GM06990 (cell line): ENCODE measurements at regions not wholly inside any gene's neighbourhood (a gene's known extent, or its start where the extent isn't known, plus 50 kb on each side); places are given as distances from the start of the nearest gene placed in this dataset.

ENCODE experiments used
- DNase-seq: peaks from one replicate; pipeline ENCODE4 v3.0.0-alpha.2; 2011; ENCODE audit not compliant: insufficient read length; ENCODE audit errors: extremely low read depth
- H3K27me3 ChIP-seq: replicated peaks from 2 replicates; pipeline ENCODE4 v1.6.0; 2011; ENCODE audit warnings: low read length; ENCODE audit not compliant: control insufficient read depth, insufficient read depth
- H3K36me3 ChIP-seq: 2 replicates; pipeline ENCODE4 v1.5.1; 2011; ENCODE audit warnings: low read length; ENCODE audit not compliant: control insufficient read depth, insufficient read depth
- H3K4me3 ChIP-seq: replicated peaks from 2 replicates; pipeline ENCODE4 v1.5.1; 2011; ENCODE audit warnings: low read depth, mild to moderate bottlenecking, control low read depth, low read length
- CTCF ChIP-seq: IDR thresholded peaks from 2 replicates; pipeline ENCODE4 v1.5.1; 2011; ENCODE audit warnings: low read length, control low read depth, mild to moderate bottlenecking, inconsistent platforms; ENCODE audit not compliant: insufficient read depth, poor library complexity, severe bottlenecking

GRCh38 chr3:153944084-153944483, 177.1 kb upstream of the ARHGEF26 start:
- Histone ChIP-seq H3K4me3 (no peak overlapping the region), H3K27me3 (no peaks in the 10 kb centered on the region), H3K36me3 (no peaks in the 10 kb centered on the region)
- no peak for TF ChIP-seq CTCF
- no peak for DNase-seq

DNA sequence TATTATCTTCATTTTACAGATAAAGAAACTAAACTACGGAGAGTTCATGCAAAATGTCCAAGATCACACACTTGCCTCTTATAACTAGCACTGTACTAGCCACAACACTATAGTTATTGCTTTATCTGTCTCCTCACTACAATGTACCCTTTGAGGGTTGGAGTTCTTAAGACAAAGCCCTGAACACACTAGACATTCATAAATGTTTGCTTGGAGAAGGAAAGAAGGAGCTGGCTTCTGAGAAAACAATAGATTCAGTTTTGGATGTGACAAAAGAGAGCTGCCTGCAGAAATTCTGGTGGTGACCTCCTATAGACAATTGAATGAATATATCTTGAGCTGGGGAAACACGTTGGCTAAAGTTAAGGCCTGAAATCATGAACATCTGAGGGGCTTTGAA, 169.9 kb upstream of the ARHGEF26 start:
- TF ChIP-seq CTCF: no peak
- no peak for DNase-seq
- Histone ChIP-seq H3K4me3 (no peak overlapping the region), H3K36me3 (no peaks in the 10 kb centered on the region), H3K27me3 (no peaks in the 10 kb centered on the region)

DNA sequence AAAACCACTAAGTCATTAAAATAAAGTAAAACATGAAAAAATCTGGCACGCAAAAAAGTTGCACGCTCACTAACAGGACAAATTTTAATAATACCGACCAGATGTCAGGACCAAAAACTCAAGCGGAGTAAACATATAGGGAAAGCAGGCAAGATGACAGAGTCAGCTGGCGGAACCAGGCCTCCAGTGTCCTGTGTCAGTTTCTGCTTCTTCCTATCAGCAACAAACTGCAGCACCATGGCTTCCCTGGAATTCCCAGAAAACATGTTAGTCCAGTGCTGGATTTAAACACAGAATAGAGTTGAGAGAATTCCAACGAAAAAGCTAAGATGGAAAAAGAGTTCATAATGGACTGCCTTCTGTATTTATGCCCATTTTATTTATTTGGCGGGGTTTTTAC, 169.1 kb upstream of the ARHGEF26 start:
- no peak for DNase-seq
- Histone ChIP-seq H3K27me3 (no peaks in the 10 kb centered on the region), H3K36me3 (no peaks in the 10 kb centered on the region), H3K4me3 (no peak overlapping the region)
- no peak for TF ChIP-seq CTCF

DNA sequence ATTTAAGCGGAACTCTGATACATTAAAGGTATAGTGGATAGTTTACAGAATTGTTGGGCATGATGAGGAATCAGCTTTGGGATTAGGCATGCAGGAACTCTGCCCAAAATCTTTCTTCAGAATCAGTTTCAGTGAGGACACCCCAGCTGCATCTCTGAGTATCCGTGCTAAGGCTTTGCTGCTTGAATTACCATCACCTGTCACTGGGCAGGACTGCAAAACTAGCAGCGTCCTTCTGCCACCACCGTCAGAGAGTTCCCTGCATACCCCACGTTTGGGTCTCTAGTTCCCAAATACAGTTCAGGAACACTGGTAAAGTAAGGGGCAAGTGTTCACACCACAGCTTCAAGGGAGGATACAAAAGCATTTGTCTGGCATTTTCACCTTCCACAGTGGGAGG, 164.6 kb upstream of the ARHGEF26 start:
- no peaks in the 10 kb centered on the region for H3K36me3 ChIP-seq
- TF ChIP-seq CTCF: no peak
- no peaks in the 10 kb centered on the region for H3K27me3 ChIP-seq
- DNase-seq: no peak
- no peak overlapping the region for H3K4me3 ChIP-seq

DNA sequence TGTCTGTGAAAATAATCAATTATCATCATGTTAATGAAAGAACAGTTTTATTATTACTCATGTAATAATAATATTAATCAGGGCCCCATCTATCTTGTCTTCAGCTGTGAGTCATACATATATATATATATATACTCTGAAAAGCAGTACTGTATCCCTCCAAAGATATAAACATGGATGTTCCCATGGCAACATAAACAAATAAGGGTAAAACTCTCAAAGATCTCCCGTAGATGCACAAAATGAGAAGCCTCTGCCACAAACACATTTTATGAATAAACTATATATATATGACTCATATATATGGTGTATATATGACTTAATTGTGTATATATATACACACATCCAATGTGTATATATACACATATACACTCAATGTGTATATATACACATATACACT, 163.8 kb upstream of the ARHGEF26 start:
- TF ChIP-seq CTCF: no peak
- no peaks in the 10 kb centered on the region for H3K27me3 ChIP-seq
- H3K4me3 ChIP-seq: no peak overlapping the region
- no peak for DNase-seq
- H3K36me3 ChIP-seq: no peaks in the 10 kb centered on the region
